OCI-LY3 (cell line): ENCODE measurements at regions not wholly inside any gene's neighbourhood (a gene's known extent, or its start where the extent isn't known, plus 50 kb on each side); places are given as distances from the start of the nearest gene placed in this dataset.

Experiments
- H2AFZ ChIP-seq: fragments of 200-600, 300-600 bp; shearing (Covaris generic); 2 replicates; pipeline ENCODE4 v1.6.0; 2014; ENCODE audit warnings: antibody characterized with exemption, low read depth, low read length
- H3K27ac ChIP-seq: fragments of 200-600, 300-600 bp; sonication (generic); 2 replicates; pipeline ENCODE4 v1.5.1; 2014; ENCODE audit warnings: mild to moderate bottlenecking, low read length, moderate library complexity, mixed read lengths
- H3K27me3 ChIP-seq: fragments of 200-600, 300-600 bp; sonication (generic); 2 replicates; pipeline ENCODE4 v1.6.1; 2014; ENCODE audit warnings: low read depth, low read length, mixed read lengths
- H3K36me3 ChIP-seq: fragments of 200-600, 300-600 bp; sonication (generic); replicated peaks from 2 replicates; pipeline ENCODE3; 2014; ENCODE audit warnings: low read depth, low read length, mixed read lengths
- H3K4me1 ChIP-seq: fragments of 300-600, 200-600 bp; sonication (generic); 2 replicates; pipeline ENCODE4 v1.6.1; 2014; ENCODE audit warnings: low read length, mixed read lengths
- H3K4me2 ChIP-seq: fragments of 200-600, 300-600 bp; sonication (generic); 2 replicates; pipeline ENCODE4 v1.6.1; 2014; ENCODE audit warnings: low read length, mixed read lengths
- H3K4me3 ChIP-seq: fragments of 300-600, 200-600 bp; sonication (generic); 2 replicates; pipeline ENCODE4 v1.5.1; 2014; ENCODE audit warnings: antibody characterized with exemption, mild to moderate bottlenecking, low read length, moderate library complexity
- H3K79me2 ChIP-seq: fragments of 300-600, 200-600 bp; shearing (Covaris generic); 2 replicates; pipeline ENCODE4 v1.6.1; 2014; ENCODE audit warnings: mild to moderate bottlenecking, low read length, mixed read lengths
- H3K9ac ChIP-seq: fragments of 300-600, 200-600 bp; shearing (Covaris generic); 2 replicates; pipeline ENCODE4 v1.6.0; 2014; ENCODE audit warnings: mild to moderate bottlenecking, low read length, moderate library complexity
- H3K9me3 ChIP-seq: fragments of 200-600, 300-600 bp; shearing (Covaris generic); 2 replicates; pipeline ENCODE4 v1.6.1; 2014; ENCODE audit warnings: low read length, mixed read lengths; ENCODE audit not compliant: insufficient read depth
- H4K20me1 ChIP-seq: fragments of 200-600, 300-600 bp; sonication (generic); 2 replicates; pipeline ENCODE4 v1.6.1; 2016; ENCODE audit warnings: low read length, mixed read lengths; ENCODE audit not compliant: insufficient read depth
- CTCF ChIP-seq: fragments of 200-600, 300-600 bp; sonication (generic); IDR thresholded peaks from 2 replicates; pipeline ENCODE4 v1.5.1; 2014; ENCODE audit warnings: antibody characterized with exemption, low read length, low read depth
- EZH2phosphoT487 ChIP-seq: fragments of 200-600 bp; shearing (Covaris generic); IDR thresholded peaks from 2 replicates; pipeline ENCODE4 v1.6.1; 2018; ENCODE audit warnings: antibody characterized with exemption, mixed run types, low read depth

GRCh38 chr1:88016947-88017346, 667.1 kb upstream of the PKN2 start:
- H3K9me3 ChIP-seq, result no peaks in the 10 kb centered on the region
- H3K4me1 ChIP-seq, result no peaks in the 10 kb centered on the region
- H3K4me2 ChIP-seq, result no peak overlapping the region
- H3K9ac ChIP-seq, result no peak overlapping the region
- no peak overlapping the region for H3K4me3 ChIP-seq
- H4K20me1 ChIP-seq, result no peaks in the 10 kb centered on the region
- no peaks in the 10 kb centered on the region for H3K27me3 ChIP-seq
- H3K27ac ChIP-seq, result no peak overlapping the region
- H3K79me2 ChIP-seq, result no peaks in the 10 kb centered on the region
- H2AFZ ChIP-seq, result no peak overlapping the region
- no peak for TF ChIP-seq CTCF
- no peak for TF ChIP-seq EZH2phosphoT487
- H3K36me3 ChIP-seq, result no peaks in the 10 kb centered on the region

GRCh38 chr1:88021529-88021928, 662.5 kb upstream of the PKN2 start:
- H3K4me1 ChIP-seq, result no peaks in the 10 kb centered on the region
- H3K9me3 ChIP-seq, result no peaks in the 10 kb centered on the region
- H3K36me3 ChIP-seq, result no peaks in the 10 kb centered on the region
- H4K20me1 ChIP-seq, result no peaks in the 10 kb centered on the region
- H3K4me2 ChIP-seq, result no peak overlapping the region
- TF ChIP-seq CTCF, result no peak
- no peak for TF ChIP-seq EZH2phosphoT487
- no peaks in the 10 kb centered on the region for H3K27me3 ChIP-seq
- no peak overlapping the region for H3K27ac ChIP-seq
- no peaks in the 10 kb centered on the region for H3K79me2 ChIP-seq
- H2AFZ ChIP-seq, result no peak overlapping the region
- H3K4me3 ChIP-seq, result no peak overlapping the region
- no peak overlapping the region for H3K9ac ChIP-seq

GRCh38 chr1:88022516-88022915, 661.6 kb upstream of the PKN2 start:
- TF ChIP-seq CTCF (no peak), EZH2phosphoT487 (no peak)

GRCh38 chr1:88029142-88029541, 654.9 kb upstream of the PKN2 start:
- Histone ChIP-seq H3K36me3 (no peaks in the 10 kb centered on the region), H4K20me1 (no peaks in the 10 kb centered on the region), H3K79me2 (no peaks in the 10 kb centered on the region), H2AFZ (no peak overlapping the region), H3K27ac (no peak overlapping the region), H3K9me3 (no peaks in the 10 kb centered on the region), H3K4me1 (no peaks in the 10 kb centered on the region), H3K9ac (no peak overlapping the region), H3K4me2 (no peak overlapping the region), H3K4me3 (no peak overlapping the region), H3K27me3 (no peaks in the 10 kb centered on the region)
- no peak for TF ChIP-seq EZH2phosphoT487
- no peak for TF ChIP-seq CTCF

More at GRCh38 chr1:88022516-88022915, 661.6 kb upstream of the PKN2 start:
- Histone ChIP-seq H4K20me1 (no peaks in the 10 kb centered on the region), H3K4me3 (no peak overlapping the region), H3K27ac (no peak overlapping the region), H2AFZ (no peak overlapping the region), H3K9ac (no peak overlapping the region), H3K79me2 (no peaks in the 10 kb centered on the region), H3K36me3 (no peaks in the 10 kb centered on the region), H3K4me2 (no peak overlapping the region), H3K4me1 (no peaks in the 10 kb centered on the region), H3K9me3 (no peaks in the 10 kb centered on the region), H3K27me3 (no peaks in the 10 kb centered on the region)
